HUDEP-2 (cell line): ENCODE measurements at regions not wholly inside any gene's neighbourhood (a gene's known extent, or its start where the extent isn't known, plus 50 kb on each side); places are given as distances from the start of the nearest gene placed in this dataset.

ENCODE experiments used
- DNase-seq, 76 experiments: peaks; one replicate each; lab custom pipeline; 2025; ENCODE audit not compliant: unreplicated experiment in 76 of 76; lab: John Stamatoyannopoulos, UW

DNA sequence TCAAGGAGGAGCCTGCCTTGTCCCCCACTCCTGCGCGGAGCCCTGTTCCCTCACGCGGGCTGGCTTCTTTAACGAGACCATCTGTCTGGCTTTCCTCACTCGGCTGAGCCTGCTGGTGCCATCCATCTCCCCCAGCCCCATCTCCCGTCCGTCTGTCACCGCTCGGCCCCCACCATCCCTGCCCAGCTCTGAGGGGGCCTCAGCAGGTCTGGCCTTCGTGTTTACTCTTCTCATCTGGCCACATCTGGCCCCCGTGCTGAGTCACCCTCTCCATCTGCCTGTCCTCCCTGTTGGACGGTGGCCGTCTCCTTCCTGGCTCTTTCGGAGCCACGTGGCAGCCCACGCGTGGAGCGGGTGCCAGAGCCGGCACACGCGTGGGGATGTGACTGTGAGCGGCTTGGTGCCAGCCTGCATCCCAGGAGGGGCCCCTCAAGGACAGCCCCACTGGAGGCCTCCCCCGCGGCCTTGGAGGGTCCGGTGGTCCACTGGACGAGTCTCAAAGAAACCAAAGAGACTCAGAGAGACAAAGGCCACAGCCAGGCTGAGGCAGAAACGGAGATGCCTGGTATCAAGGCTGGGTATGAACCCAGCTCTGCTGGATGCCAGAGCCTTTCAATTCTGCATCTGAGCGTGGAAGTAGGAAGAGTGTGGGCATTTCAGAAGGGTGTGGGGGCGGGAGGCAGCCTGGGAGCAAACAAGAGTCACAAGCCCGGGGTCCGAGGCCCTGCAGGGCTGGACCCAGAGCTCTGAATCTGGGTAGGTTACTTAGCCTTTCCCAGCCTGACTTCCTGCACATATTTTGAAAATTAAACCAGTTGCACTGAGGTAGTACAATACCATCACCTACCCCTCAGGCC, 76.7 kb upstream of the UNC5A start:
- DNase-seq = no peak

DNA sequence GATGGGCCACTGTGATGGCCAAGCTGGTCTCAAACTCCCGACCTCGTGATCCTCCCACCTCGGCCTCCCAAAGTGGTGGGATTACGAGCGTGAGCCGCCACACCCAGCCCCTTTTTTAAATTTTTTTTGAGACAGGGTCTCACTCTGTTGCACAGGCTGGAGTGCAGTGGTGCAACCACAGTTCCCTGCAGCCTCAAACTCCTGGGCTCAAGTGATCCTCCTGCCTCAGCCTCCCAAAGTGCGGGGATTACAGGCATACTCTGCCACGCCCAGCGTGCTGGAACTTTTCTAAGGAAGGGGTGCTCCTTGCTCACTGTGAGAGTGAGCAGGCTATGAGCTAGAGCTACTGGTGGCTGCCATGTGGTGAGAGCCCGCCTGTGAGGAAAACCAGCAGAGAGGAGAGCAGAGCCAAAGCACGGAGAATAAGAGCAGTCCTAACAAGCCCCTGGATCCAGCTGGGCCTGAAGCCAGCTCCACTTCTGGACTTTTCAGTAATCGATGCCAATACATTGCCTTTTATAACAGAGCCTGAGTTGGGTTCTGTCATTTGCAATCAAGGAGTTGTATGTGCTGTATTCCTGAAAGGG, 75.5 kb upstream of the UNC5A start:
- no peak for DNase-seq

DNA sequence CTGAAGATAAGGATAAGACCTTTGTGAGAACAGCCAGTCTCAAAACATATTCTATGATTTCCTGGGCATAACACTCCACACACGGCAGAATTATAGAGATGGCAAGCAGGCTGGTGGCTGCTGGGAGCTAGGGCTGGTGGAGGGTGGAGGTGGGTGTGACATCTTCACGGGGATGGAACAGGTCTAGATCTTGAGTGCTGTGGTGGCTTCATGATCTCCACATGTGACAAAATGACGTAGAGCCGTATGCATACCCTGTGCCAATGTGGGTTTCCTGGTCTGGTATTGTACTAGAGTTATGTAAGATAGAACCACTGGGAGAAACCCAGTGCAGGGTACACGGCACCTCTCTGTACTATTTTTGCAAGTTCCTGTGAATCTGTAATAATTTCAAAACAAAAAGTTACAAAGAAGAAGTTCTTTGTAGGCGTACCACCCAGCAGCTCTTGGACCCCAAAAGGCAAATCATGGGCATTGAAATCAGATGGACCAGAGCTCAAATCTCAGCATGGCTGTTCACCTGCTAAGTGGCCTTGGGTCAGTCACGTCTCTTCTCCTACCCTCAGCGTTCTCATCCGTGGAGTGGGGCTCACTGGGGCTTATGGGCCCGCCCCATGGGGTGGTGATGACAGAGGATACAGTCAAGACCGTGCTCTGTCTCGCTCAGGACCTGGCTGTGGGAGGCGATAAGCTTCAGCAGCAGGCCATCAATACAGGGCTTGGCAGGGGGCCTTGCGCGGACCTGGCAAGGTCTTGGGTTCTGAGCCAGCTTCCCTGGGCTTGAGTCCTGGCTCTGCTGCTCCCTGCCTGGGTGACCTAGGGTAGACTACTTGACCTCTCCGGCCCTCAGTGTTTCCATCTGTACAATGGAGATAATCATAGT, 74.7 kb upstream of the UNC5A start:
- DNase-seq = no peak

DNA sequence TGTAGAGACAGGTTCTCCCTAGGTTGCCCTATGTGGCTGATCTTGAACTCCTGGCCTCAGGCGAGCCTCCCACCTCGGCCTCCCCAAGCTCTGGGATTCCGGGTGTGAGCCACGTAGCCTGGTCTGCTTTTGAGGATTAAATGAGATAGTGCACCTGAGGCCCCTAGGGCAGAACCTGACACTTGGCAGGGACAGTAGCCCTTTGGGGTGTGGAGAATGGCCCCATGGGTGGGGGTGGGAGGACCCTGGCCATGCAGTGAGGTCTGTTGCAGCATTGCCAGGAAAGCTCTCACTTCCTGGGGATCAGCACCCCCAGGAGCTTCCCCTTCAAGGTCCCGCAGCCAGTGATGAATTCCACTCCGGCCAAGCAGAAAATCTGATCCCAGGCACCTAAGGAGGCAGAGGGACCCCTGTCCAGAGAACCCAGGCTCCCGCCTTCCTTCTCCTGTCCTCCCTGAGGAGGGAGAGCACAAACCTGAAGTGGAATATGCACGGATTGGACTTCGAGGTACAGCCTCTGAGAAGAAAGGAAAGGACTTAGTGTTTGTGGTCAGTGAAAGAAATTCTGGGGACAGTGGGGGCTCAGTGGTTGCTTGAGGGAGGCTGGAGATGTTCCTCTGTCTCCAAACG, 73.9 kb upstream of the UNC5A start:
- no peak for DNase-seq

DNA sequence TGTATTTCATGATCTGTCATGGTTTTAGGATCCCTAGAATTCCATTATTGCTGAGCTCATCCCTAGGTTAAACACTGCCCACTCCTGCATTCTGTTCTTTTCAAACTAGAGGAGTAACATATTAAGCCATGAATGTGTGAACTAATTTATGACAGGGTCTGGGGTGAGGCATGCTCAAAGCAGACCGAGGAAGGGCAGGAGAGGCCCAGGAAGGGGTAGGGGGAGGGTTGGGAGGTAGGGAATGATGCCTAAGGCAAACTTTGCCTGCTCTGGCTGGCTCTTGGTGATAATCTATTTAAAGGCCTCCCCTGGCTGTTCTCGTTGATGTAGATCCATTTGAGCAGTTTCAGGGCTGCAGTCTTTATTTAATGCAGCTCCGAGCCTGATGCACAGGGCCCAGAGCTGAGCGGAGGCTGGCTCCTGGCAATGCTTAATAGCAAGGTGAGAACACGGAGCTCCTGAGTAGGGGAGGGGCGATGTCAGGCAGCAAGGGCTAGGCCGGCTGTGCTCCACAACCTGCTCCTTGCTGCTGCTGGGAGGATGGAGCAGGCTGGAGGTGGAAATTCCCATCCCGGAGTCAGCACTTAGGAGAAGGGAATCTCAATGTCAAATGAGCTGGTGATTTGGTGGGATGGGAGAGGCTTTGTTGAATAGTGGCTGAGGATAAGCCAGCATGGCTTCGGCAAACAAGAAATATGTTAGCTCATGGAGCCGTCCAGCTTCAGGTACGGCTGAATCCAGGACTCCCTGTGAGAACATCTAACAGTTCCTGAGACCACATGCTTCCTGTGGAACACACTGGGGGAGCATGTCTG, 73.2 kb upstream of the UNC5A start:
- DNase-seq = no peak

DNA sequence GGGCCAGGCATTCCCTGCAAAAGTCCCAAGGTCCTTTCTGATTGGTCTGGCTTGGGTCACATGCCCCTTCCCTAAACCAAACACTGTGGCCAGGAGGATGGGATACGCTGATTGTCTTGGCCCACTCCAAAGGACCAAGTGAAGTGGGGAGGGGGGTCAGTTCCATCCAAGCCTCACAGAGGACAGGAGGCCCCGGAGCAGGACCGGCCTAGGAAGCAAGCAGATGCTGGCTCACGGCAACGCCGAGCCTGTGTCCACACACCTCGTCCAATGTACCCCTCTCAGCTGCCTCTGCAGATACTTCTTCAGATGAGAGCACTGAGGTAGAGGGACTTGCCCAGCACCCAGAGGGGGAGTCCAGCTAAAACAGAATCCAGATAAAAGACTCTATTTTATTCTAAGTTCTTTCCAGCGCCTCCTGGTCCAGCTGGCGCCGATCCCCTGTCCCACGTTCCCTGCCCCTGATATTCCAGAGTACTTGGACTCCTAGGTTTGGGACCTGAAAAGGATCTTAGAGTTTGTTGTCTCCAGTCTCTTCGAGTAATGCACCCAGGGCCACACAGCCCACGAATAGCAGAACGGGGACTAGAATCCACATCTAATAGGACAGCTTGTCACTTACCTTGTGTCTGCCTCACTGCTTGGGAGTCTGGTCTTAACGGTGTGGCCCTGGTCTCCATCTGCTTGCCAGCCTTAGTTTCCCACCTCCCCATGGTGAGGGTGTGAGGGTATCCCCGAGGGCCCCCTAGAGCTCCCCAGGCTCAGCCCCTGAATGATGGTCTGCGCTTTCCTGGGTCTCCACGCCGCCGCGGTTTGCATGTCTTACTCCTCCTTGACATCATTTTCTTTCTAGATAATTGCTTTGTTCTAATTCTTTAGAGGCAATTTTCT, 72.4 kb upstream of the UNC5A start:
- DNase-seq = no peak

- DNase-seq = no peak
These were observed 71.6 kb upstream of the UNC5A start for GRCh38 chr5:176738637-176739250.

GRCh38 chr5:176739461-176740051, 70.8 kb upstream of the UNC5A start:
- no peak for DNase-seq

- DNase-seq = no peak
These were observed 70.1 kb upstream of the UNC5A start for GRCh38 chr5:176740131-176740701.

GRCh38 chr5:176740702-176741496, 69.5 kb upstream of the UNC5A start:
- no peak for DNase-seq

DNA sequence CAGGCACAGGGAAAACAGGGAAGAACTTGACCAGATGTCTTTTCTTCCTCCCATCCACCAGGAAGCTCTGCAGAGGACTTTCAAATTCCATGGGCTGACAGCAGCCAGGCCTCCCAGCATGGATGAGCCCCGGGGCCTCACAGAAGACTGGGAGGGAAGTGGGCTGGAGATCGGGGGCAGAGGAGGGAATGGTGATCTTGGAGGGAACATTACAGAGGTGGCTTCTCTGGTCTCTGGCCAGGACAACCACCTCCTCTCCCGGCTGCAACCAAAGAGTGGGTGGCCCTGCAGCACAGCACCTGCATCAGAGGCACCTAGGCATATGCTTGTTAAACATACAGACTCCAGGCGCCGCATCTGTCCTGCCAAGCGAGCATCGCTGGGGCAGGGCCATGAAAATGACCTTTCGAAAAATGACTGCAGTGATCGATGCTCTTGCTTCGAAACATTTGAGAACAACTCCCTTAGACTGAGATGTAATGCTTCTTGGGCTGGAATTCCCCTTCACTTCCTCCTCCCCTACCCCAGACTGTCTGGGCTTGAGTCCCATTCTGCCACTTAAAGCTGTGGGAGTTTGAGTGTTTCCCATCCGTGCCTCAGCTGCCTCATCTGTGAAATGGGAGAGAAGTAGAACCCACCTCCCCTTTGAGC, 68.7 kb upstream of the UNC5A start:
- no peak for DNase-seq

GRCh38 chr5:176742246-176743105, 67.9 kb upstream of the UNC5A start:
- DNase-seq = no peak

GRCh38 chr5:176743136-176743861, 67.1 kb upstream of the UNC5A start:
- no peak for DNase-seq

DNA sequence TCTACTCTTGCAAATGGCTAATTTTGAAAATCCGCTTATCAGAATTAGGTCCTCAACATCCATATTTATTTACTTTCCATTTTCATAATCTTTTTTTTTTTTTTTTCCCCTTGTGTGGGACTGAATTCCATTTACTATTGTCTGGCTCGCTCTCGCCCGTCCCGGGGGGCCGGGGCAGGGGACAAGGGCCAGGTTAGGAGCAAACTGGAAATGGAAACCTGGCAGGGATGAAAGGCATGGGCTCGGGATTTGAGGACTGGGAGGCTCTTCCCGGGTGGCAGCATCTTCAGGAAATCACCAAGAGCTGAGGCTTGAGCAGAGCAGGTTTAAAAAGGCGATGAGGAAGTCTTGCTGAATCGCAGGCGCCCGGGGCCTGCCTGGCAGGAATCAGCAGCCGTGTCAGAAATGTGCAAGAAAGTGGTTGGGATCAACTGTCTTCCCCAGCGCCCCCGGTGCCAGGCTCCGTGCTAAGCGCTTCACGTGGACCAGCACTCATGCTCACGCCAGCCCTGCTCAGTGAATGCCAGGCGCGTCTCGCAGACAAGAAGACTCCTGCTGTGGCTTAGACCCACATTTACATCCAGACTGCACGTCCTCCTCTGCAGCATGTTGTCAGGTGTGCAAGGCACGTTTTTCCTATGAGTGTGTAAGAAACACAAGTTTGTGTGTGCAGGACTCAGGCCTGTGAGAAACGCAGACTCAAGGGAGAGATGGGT, 66.3 kb upstream of the UNC5A start:
- no peak for DNase-seq

GRCh38 chr5:176744584-176744965, 65.8 kb upstream of the UNC5A start:
- DNase-seq = no peak
